RPMI7951 (cell line): ENCODE measurements at regions not wholly inside any gene's neighbourhood (a gene's known extent, or its start where the extent isn't known, plus 50 kb on each side); places are given as distances from the start of the nearest gene placed in this dataset.
"Not testable (repeated sequence)": the region's sequence is repeated elsewhere in the genome, so short reads cannot be mapped to it uniquely, and the experiment has no call there.

ENCODE experiments used
- DNase-seq: peaks from one replicate; pipeline ENCODE4 v3.0.0-alpha.2; 2012; ENCODE audit warnings: low read depth

DNA sequence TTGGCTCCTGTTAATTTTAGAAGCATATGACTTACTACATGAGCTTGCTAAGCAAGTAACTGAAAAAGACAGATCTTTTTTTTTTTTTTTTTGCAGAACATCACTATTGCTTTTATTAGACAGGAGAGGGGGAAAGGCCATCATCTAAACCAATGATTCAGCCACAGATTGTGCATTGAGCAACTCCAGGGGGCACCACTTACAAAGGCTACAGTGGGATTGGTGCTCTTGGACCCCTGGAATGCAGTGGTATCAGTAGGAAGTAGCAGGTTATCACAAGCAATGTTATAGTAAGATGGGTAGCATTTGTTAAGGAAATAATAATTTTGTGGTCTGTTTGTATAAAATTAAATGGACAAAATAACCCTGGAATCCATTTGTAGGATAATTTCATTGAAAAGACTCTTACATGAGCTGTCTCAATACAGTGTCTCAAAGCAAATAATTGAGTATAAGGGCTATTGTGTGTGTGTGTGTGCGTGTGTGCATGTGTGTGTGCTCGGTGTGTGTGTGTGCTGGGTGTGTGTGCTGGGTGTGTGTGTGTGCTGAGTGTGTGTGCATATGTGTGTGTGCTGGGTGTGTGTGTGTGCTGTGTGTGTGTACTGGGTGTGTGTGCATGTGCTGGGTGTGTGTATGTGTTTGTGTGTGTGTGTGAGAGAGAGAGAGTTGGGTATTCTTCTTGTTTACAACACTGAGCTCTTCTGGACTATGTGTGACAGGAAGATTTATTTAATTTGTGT lies 296.3 kb downstream of the PCDH7 start:
- no peak for DNase-seq

DNA sequence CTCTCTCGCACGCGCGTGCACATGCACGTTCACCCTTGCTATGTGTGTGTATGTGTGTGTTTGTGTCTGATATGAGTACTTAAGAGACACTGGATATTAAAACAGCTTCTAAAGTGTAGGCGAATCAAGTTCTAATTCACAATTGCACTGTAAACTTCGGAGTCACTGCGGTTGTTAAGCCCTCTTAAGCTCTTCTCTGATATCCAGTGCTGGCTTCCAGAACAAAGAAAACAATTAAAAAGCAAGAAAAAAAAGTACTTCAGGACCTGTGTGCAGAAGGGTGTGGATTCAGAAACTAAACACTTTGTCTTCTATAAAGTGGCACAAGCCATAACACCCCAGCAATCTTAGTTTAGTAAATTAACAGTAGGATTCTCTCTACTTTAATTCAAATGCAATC lies 300.2 kb downstream of the PCDH7 start:
- DNase-seq, result no peak

DNA sequence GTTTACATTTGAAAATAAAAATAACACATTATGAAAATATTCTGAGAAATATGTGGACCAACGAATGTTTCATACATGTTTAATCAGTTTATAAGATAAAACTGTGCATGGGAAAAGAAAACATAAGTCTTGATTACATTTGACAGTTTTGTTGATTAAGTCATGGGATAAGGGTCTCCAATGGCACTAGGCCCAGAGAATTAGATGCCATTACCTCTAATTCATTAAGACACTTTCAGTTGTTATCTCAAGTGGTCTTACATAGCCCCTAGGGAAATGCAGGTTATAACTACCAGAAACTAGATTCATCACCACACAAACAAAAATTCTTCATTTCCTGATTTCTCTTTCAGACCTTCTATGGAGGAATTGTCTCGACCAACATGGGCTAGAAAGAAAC lies 300.8 kb downstream of the PCDH7 start:
- DNase-seq, result no peak

DNA sequence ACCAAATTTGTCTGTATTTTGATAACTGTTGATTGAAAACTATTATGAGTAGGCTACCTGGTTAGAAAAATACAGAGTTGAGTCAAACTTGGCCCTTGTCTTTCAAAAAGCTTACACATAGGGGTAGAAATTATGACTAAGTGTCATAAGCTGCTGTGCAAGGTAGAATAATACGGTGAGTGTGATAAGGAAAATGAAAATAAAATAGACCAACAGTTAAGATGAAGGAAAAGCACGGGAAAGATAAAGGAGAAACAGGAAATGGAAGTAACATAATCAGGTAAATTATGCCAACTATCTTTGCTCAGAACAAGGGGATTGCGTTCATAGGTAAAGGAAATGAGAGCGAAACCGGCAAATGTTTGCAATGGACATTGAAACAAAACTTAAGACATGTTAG lies 302.5 kb downstream of the PCDH7 start:
- DNase-seq, result no peak

DNA sequence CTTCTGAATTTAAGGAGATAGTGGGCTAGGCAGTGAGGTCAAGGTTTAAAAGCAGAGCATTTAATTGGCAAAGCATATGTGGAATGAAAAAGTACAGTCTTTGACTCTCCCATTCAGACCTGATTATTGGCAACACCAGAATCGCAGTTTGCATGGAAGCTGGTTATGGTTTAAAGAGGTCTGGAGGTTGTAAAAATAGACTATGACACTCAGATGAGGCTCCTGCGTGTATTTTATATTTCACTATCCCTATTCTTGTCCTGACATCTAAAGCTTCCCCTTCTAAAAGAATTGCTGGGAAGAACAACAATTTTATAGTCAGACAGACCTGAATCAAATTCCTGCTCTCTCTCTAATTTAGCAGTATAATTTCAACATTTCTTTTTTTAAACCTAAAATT lies 302.9 kb downstream of the PCDH7 start:
- no peak for DNase-seq

DNA sequence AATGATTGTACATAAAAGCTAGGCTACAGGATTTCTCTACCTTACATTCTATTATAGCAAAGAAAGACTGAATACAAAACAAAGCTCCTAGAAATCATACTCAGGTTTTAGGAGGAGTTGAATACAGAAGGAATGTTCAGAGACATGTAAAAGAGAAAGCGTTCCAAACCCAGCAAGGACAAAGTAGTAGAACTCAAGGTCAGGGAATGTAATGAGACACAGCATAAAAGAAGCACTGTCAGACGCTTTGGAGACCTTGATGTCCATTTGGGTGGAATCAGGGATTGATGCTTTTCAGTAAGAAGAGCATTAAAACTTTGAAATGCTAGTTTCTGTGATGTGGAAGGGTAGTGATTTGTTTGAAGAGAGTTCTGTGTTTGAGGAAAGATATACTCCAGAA lies 303.6 kb downstream of the PCDH7 start:
- no peak for DNase-seq

DNA sequence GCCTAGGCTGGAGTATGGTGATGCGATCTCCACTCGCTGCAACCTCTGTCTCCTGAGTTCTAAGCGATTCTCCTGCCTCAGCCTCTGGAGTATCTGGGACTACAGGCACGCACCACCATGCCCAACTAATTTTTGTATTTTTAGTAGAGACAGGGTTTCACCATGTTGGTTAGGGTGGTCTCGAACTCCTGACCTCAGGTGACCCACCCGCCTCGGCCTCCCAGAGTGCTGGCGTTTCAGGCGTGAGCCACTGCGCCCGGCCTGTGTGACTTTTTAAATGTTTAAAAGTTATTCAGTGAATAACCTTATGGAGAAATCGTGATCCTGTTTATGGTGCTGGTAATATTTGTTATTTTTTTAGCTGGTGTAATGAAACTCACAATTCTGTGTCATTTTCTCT lies 304.6 kb downstream of the PCDH7 start:
- DNase-seq, result not testable (repeated sequence)

DNA sequence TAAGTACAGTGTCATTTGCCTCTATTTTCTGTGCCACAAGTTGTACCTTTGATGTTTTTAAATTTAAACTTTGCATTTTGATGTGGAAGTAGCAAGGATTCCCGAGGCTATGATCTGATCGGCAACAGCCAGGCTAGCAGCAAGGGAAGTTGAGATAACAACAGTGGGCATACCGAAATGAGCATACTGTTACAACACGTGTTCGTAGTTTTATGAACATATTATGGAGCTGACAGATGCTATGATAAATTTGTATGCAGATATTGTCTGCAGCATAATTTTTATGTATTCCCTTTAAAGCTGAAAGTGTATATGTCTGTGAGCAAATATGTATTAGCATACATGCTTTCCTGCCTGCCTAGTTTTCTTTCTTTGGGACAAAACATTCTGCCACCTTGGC lies 306.1 kb downstream of the PCDH7 start:
- no peak for DNase-seq

DNA sequence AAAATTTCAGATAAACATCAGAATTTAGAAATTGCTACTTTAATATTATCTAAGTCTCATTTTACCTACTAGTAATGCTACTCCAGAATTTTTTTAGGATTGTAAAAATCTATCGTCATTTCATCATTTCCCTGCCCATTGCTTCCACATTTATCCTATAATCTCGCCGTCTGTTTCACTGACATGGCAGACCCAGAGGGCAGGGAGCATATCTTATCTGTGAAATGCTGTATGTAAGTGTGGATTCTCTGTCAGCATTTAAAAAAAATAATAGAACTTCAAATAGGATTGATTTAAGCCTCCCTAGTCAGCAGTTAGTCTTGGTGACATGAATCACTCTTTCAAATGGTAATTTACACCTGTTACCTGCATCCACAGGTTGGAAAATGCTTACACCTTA lies 314.4 kb downstream of the PCDH7 start:
- no peak for DNase-seq

DNA sequence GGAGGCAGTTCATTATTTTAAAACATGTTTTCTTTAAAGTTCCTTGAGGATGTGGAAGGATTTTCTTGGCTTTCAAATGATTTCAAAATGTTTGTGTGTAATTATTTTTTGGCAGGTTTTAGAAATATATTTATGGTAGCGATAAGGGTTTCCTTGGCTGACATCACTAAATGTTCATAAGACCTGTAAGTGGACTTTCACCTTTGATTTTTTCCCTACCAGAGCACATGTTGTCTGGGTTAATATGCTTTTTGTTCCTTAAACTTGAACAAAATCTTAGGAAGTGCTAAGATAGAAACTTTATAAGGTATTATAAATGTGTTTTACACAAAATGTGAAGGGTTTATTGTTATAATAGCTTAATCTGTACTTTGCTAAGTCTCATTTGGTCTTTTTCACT lies 315.6 kb downstream of the PCDH7 start:
- no peak for DNase-seq

DNA sequence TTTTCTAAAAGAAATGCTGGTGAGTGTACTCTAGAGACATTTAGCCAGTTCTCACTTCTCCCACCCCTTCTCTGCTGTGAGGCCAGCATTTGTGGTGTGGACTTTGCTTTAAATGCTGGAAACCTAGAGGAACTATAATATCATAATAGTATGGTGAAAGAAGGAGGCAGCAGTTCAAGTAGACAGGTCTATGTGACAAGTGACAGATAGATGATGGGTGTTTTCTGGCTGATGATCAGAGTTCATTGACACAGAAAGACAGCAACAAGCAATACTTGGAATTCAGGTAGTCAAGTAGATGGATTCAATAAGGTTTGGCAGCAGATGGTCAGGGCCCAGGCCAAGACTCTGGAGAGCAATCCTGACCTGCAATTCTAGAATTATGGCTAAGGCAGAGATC lies 317.5 kb downstream of the PCDH7 start:
- DNase-seq, result no peak

DNA sequence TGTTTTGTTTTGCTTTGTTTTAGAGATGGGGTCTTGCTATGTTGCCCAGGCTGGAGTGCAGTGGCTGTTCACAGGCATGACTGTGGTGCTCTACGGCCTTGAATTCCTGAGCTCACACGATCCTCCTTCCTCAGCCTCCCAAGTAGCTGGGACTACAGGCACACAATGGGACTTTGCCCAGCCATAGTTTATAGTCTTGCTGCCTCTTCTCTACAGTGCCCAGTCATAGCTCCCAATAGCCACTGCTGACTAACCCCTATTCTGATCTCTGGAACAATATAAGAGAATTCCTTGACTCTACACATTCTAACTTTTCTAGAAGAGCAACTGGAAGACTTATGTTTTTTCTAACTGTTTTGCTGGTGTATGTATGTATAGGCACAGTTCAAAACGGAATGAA lies 319.2 kb downstream of the PCDH7 start:
- no peak for DNase-seq

DNA sequence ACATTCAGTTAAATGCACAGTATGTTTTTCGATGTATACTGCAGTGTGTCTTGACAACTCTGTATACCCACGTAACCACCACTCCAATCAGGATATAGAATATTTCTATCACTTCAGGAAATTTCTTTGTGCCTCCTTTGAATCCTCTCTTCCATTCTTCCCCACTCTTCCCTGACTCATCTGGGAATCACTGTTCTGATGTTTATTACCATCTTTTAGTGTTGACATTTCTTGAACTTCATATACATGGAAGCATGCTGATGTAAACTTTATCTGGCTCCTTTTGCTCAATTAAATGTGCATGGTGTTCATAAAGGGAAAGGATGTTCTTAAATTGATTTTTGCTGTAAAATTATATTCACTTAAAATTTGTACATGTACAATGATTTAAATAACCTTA lies 319.9 kb downstream of the PCDH7 start:
- no peak for DNase-seq

DNA sequence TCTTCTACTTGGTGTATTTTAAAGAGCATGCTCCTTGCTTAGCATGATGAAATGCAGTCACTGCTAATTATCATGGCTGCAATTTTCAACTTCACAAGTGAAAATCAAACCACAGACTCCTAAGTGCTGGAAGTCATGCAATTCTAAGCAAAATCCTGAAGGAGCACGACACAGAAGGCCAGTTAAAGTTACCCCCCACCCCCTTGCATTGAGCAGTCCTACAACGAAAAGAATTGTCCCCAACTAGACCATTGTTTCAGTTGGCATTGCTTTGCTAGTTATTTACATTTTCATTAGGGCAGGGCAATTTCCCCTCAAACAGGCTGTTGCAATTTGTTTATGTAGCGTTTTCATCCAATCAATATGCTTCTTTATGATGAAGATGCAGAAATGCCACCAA lies 321.2 kb downstream of the PCDH7 start:
- DNase-seq, result no peak

DNA sequence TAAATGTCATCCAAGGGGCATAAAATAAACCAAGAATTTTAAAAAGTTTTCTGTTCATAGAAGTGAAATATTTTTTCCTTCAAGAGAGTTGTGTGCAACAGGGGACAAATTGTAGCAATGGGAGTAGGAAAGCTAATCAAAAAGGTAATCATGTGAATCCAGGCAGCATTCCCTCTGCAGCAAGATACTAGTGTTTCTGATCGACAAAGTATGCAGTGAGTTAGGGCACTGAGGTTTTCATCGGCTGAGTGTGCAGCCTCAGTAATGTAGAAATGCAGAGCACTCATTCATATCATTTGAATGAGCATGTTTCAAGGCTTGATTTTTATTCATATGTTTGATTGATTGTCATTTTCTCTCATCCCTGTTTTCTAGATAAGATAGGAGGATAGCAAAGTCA lies 321.7 kb downstream of the PCDH7 start:
- no peak for DNase-seq

DNA sequence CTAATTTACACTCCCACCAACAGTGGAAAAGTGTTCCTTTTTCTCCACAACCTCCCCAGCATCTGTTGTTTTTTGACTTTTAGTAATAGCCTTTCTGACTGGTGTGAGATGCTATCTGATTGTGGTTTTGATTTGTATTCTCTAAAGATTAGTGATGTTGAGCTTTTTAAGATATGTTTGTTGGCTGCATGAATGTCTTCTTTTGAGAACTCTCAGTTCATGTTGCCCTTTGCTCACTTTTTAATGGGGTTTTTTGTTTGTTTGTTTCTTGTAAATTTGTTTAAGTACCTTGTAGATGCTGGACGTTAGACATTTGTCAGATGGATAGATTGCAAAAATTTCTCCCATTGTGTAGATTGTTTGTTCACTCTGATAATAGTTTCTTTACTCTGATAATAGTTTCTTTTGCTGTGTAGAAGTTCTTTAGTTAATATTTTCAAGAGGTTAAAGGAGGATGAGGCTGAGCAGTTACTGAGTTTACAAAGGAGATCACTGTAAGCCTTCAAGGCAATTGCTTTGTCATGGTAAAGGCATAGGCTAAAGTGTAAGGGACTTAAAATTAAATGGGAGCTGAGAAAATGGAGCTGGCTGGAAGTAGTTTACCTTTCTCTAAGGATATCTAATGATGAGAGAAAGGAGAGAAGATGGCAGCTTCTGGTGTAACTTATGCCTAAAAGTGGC lies 323.4 kb downstream of the PCDH7 start:
- no peak for DNase-seq

DNA sequence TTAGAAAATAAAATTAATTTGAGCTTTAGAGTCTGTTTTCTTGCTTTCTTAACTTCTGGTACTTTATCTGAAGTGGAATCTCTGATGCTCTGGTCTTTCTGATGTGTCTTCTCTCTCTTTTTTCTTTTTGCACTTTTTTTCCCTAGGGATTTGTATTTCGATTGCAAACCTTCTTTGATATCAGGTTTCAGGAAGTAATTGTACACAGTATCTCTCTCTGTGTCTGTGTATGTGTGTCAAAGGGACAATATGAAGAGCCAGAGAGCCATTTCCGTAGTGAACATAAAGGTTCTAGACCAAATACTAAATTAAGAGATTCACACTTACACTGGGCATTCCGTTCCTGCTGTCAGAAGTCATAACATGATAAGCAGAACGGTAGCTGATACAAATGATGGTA lies 325.0 kb downstream of the PCDH7 start:
- no peak for DNase-seq

DNA sequence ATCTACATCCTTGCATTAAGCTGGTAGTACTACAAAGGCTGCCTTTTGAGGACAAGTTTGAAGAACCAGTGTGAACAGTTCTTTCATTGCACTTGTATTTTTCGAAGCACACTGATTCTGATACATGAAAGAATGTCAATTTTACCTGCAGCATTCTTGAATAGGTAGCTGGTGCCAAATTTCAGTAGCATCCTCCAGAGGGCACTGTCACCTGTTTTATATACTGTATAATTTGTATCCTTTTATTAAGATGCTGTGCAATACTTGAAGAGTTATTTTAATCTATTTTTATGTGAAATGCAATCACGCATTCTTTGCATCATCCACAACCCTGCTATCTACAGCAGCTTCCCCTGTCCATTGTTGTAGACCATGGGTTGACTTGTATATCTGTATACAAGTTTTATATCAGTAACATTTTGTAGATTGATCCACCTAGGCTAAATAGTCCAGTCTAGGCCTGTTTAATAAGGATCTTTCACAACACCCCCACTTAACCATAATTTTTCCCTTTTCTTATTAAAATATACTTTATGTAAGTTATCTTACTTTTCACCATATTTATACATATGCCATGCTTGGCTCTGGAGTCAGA lies 325.7 kb downstream of the PCDH7 start:
- no peak for DNase-seq

DNA sequence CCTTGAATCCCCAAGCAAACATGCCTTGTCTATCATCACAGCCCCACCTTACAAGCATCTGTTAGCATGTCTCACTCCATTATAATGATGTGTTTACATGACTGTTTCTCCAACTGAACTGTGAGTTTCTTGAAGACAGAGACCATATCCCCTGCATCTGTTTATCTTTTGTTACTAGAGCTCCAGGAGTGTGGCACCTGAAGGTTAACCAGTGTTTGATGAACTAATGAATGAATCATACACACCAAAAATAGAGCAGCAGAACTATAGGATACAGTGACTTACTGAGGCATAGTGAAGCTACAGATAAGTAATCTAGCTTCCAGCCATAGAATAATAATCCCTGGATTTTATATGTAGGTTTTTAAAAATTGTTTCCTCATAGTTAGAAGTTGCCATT lies 331.0 kb downstream of the PCDH7 start:
- DNase-seq, result no peak

DNA sequence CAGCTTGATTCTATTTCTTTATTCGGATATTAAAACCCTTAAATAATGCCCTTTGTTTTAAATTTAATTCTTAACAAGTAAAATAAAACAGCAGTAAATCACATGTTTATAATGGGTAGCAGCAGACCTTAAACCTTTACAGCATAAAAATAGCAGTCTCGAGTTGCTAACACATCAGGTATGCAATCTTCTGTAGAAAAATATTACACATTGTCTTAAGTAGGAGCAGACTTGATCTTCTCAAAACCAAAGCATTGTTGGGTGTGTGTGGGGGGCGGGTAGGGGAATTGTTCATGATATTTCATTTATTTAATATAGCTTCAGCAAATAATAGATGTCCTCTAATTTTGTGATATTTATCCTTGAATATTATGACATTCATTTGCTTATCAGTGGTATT lies 331.4 kb downstream of the PCDH7 start:
- DNase-seq, result no peak

DNA sequence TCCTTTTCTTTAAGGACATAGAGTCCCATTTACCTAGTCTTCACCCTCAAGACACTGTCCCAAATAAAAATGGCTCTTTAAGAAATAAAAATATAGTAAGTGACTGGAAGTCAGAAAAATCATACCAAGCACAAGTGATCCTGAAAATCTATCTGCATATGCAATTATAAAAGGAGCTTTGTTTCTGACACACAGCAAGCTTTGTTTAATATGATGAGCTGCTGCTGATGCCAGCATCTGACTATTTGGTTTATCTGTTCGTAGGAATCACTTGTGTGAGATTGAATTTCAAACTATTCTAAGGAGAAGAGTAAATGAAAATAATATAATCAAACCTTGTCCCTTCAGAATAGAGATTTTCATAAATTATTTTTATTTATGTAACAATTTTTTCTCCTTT lies 332.4 kb downstream of the PCDH7 start:
- DNase-seq, result peak; percentile 3

DNA sequence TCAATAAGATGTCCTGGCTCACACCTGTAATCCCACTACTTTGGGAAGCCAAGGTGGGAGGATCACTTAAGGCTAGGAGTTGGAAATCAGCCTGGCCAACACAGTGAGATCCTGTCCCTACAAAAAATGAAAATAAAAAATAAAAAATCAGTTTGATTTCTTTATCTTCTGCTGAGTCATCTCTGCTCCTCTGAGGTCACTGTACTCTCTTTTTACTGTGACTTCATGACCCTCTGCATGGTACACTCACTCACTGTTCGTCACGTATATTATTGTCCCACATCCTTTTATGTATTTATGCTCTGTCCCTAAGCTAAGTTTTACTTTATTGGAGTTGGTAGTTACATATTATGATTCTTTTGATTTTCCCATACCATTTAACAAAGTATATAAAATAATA lies 333.3 kb downstream of the PCDH7 start:
- DNase-seq, result no peak

DNA sequence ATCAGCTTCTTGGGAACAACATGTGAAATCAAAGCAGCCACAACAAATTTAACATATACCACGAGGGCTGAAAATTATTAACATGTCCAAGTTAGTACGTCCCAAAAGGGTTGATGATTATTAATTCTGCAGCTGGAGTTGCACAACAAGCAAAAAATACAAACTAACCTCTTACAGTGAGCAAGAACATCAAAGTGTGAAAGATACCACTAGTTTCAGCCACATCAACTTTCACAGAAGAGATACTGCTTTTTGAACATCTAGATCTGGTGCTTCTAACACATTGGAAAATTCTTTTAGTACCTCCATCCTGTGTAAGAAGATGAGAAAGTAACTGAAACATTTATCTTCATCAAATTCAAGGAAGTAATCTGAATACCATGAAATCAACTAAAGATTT lies 334.1 kb downstream of the PCDH7 start:
- DNase-seq, result no peak

DNA sequence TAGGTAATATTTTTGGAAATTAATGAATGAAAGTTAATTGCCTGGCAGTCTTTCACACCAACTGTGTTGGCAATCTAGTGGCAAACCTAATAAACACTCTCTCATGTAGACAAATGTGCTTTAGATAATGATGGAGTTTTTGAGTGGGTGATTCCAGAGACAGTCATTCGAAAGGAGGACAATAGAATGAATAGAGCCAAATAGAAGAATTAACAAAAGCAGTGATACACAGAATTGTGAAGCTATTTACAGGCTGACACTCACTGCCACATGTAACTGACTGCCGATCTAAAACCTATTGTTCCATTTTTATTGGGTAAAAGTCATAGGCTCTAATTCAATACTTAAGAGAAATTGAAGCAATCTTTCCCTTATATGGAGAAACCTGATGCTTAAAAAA lies 338.5 kb downstream of the PCDH7 start:
- DNase-seq, result no peak
